Activated CD4-positive, alpha-beta T cell treated with anti-CD3 and anti-CD28 coated beads, Interleukin-2, Interleukin-4, amounts not matched to agents 100 ng/mL and 50 ng/mL, durations not matched to agents 16 hours and 8 hours (primary cell): ENCODE measurements at regions not wholly inside any gene's neighbourhood (a gene's known extent, or its start where the extent isn't known, plus 50 kb on each side); places are given as distances from the start of the nearest gene placed in this dataset.

Experiments used
- DNase-seq: peaks from one replicate; pipeline ENCODE4 v3.0.0-alpha.2; 2020; ENCODE audit warnings: low spot score

DNA sequence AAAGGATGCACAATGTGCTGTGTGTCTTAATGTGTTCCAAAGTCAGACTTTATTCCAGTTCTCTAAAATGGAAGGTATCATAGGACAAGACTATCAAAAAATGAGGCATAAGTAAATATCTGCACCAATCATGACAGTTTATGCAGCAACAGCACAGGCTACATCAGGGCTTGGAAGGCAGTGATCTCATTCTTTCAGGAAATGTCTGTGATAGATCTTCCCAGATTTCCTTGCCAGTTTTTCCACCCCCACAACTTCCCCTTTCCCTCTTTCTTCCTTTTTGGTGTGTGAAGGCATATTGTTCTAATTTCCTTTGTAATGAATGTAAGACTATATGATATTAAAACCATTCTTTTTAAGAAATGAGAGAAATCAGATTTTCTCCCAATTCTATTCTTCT lies 326.7 kb downstream of the ATP23 start:
- DNase-seq, result no peak

DNA sequence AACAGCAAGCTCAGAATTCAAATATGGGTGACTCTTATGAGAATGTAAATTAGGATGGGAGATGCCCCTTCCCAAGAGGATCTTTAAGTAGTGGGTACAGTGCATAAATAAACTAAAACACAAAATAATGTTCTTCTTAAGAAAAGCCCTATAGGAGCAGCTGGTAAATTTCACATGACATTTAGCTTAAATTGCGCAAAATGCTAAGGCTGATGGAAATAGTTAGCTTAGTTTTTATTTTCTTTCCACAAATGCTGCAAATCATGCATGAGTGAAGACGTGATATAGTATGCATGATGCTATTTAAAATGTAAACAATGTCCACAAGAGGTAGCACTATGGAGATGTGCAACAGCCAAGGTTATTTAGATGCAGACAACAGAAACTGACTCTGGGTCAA lies 328.1 kb downstream of the ATP23 start:
- DNase-seq, result no peak

DNA sequence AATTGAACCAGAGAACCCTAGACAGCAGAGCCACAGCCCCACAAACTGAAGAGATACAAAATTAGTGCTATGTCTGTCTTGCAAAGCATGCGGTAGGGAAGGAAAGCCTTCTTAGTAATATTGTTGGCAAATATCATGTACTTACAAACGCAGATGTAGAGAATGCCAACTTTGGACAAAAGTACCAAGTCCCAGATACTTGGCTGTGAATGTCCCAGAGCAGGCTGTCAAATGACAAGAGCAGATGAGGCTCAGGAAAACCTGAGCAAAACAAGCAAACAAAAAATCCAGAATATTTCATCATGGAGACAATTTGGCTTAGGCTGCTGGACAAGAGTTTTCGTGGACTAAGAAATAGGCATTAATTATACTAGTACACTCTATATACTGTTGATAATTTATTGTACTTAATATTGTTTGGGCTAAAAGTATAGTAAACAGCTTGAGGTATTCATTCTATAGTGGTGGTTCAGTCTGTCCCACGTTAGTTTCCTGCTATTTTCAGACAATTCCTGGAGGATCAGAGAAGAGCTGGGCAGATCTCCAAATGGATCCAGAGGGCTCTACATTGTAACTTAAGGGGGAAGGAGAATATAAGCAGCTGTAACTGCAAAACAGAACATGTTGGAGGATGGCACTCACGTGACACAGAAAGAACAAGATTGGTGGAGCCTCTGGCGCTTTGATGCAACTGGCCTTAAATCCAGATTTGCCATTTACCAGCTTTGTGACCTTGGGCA lies 329.8 kb downstream of the ATP23 start:
- no peak for DNase-seq

GRCh38 chr12:58272461-58272860 lies 331.1 kb downstream of the ATP23 start:
- no peak for DNase-seq

DNA sequence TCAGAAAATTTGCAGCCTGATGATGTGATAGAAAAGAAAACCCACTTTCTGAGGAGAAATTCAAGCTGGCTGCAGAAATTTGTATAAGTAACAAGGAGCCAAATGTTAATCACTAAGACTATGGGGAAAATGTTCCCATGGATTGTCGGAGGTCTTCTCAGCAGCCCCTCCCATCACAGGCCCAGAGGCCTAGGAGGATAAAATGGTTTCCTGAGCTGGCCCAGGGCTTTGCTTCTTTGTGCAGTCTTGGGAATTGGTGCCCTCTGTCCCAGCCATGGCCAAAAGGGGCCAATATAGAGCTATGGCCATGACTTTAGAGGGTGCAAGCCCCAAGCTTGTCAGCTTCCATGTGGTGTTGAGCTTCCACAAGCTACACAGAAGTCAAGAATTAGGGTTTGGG lies 335.9 kb downstream of the ATP23 start:
- DNase-seq, result no peak

DNA sequence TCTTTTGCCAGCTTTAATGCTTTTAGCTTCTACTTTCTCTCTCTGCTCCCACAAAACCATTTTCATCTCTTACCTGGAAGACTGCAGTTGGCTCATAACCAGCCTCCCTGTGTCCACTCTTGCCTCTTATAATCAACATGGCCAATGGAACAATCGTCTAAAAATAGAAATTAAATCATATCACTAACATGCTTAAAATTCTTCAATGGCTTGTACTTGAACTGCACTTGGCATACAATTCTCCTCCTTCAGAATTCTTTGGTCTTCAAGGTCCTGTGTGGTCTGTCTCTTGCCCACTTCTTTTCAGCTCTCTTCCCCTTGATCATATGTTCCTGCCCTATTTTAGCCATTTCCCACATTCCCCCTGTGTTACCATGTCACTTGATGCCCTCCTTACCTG lies 342.2 kb downstream of the ATP23 start:
- no peak for DNase-seq

- DNase-seq, result no peak
These were observed 344.2 kb downstream of the ATP23 start for GRCh38 chr12:58285551-58285950.

- no peak for DNase-seq
These were observed 345.0 kb downstream of the ATP23 start for GRCh38 chr12:58286353-58286752.

GRCh38 chr12:58288190-58288589 lies 346.8 kb downstream of the ATP23 start:
- no peak for DNase-seq

DNA sequence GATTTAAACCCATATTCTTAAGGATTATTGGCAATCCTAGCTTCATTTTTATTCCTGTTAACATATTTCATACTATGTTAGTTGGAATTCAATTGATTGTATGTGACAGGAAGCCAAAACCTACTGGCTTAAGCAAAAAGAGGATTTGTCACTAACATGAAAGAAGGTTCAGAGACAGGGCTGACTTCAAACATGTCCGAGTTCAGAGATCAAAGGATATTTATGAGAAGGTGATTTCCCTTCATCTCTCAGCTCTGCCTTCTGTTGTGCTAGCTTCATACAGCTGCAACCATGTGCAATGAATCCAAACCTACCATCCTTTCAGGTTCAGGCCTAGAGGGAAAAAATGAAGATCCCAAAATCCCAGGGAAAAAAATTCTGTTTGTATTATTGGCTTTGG lies 349.7 kb downstream of the ATP23 start:
- no peak for DNase-seq

DNA sequence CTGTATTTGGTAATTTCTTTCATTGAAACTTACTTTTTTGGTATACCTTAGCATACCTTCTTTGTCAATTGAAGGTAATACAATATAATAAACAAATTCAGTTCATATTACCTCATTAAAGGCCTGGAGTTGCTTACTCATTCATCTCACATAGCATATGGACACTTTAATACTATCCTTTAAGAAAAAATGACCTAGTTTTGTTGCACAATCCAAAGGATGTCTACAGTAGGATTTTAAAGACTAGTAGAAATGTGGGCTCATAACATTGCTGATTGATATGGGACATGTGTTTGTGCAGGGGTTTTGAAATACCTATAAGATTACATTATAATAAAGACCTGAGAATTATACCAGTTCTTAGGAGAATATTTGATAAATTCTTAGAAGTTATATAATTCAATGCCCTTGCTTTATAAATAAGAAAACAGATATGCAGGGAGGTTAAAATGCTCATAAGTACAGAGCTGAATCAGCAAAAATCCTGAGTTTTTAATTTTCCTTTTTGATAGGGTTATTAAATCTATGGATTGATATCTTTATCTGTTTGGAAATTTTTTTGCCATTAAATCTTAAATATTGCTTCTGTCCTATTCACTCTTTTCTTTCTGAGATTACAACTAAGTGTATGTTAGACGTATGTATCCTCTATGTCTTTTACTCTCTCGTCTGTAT lies 352.1 kb downstream of the ATP23 start:
- DNase-seq, result no peak

- DNase-seq, result no peak
These were observed 353.9 kb downstream of the ATP23 start for GRCh38 chr12:58295268-58295667.

- DNase-seq, result no peak
These were observed 355.5 kb downstream of the ATP23 start for GRCh38 chr12:58296863-58297262.

DNA sequence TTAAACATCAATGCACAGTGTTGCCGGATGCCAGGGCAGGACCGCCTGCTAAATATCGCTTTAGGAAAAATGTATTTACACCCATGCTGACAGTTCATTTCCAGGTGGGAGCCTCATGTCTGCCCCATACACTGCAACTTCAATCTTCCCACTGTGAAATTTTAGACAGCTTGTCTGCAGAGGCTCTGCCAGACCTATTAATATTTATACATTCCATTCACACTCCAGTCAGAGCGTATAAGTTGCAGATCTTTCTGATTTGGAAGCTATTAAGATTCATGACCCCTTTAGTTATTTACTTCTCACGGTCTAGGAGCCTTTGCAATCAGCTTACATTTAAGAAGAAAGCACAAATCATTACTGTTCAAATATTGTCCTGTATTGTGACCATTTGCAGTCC lies 357.4 kb downstream of the ATP23 start:
- DNase-seq, result no peak

DNA sequence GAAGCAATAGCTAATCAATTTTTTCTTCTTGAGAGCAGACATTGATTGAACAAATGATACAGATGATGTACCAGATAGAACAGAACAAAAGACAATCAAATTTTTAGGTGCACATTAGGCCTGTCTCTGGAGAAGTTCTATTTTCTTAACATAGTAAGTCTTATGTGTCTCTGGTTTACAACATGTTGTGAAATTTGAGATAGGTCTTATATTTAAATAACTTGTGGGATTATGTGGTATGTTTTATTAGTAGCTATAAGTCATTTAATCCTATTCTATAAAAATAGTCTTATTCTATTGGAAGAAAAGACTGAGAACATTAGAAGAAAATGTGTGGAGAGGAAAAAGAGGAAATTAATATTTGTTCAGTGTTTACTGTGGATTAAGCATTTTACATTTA lies 358.0 kb downstream of the ATP23 start:
- no peak for DNase-seq

GRCh38 chr12:58301038-58301729 lies 359.8 kb downstream of the ATP23 start:
- no peak for DNase-seq

GRCh38 chr12:58301730-58302122 lies 360.4 kb downstream of the ATP23 start:
- DNase-seq, result no peak

- DNase-seq, result no peak
These were observed 361.2 kb downstream of the ATP23 start for GRCh38 chr12:58302487-58303011.

DNA sequence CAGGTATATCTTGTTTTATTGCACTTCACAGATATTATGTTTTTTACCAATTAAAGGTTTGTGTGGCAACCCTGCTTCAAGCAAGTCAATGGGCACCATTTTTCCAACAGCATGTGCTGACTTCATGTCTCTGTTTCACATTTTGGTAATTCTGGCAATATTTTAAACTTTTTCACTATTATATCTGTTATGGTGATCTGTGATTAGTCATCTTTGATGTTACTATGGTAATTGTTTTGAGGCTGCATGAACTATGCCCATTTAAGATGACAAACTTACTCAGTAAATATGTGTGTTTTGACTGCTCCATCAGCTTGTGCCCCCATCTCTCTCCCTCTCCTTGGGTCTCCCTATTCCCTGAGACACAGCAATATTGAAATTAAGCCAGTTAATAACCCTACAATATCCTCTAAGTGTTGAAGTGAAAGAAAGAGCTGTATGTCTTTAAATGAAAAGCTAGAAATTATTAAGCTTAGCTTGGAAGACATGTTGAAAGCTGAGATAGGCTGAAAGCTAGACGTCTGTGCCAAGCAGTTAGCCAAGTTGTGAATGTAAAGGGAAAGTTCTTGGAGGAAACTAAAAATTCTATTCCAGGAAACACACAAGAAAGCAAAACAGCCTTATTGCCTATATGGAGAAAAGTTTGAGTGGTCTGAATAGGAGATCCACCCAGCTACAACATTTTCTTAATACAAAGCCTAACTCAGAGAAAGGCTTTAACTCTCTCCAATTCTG lies 365.1 kb downstream of the ATP23 start:
- DNase-seq, result no peak

GRCh38 chr12:58309806-58310205 lies 368.4 kb downstream of the ATP23 start:
- DNase-seq, result no peak

- DNase-seq, result no peak
These were observed 369.0 kb downstream of the ATP23 start for GRCh38 chr12:58310368-58310767.
